SIG-M5 treated with dmso at 0.1 percent for 504 hours (cell line): ENCODE measurements at regions not wholly inside any gene's neighbourhood (a gene's known extent, or its start where the extent isn't known, plus 50 kb on each side); places are given as distances from the start of the nearest gene placed in this dataset.

Experiments used
- DNase-seq: peaks from one replicate; lab custom pipeline; 2025; ENCODE audit not compliant: unreplicated experiment; lab: John Stamatoyannopoulos, UW

GRCh38 chr3:4021162-4021561 lies 221.9 kb downstream of the LRRN1 start:
- peak; percentile 1 for DNase-seq

- DNase-seq = no peak
Measured at GRCh38 chr3:4029135-4029534, 229.9 kb downstream of the LRRN1 start.

- DNase-seq = no peak
Measured at GRCh38 chr3:4030624-4031023, 231.4 kb downstream of the LRRN1 start.

GRCh38 chr3:4033296-4033695 lies 234.1 kb downstream of the LRRN1 start:
- DNase-seq = no peak

GRCh38 chr3:4036046-4036445 lies 236.8 kb downstream of the LRRN1 start:
- DNase-seq = no peak

GRCh38 chr3:4038351-4038750 lies 239.1 kb downstream of the LRRN1 start:
- no peak for DNase-seq

- no peak for DNase-seq
Measured at GRCh38 chr3:4042070-4042469, 242.8 kb downstream of the LRRN1 start.

- no peak for DNase-seq
Measured at GRCh38 chr3:4042869-4043268, 243.6 kb downstream of the LRRN1 start.

- no peak for DNase-seq
Measured at GRCh38 chr3:4043867-4044575, 244.8 kb downstream of the LRRN1 start.

- DNase-seq = no peak
Measured at GRCh38 chr3:4044619-4045018, 245.4 kb downstream of the LRRN1 start.

- DNase-seq = no peak
Measured at GRCh38 chr3:4045756-4046155, 246.5 kb downstream of the LRRN1 start.

GRCh38 chr3:4047366-4047765 lies 248.1 kb downstream of the LRRN1 start:
- no peak for DNase-seq

- no peak for DNase-seq
Measured at GRCh38 chr3:4052706-4053105, 250.5 kb upstream of the SETMAR start.

- DNase-seq = no peak
Measured at GRCh38 chr3:4053975-4054374, 249.2 kb upstream of the SETMAR start.

- DNase-seq = no peak
Measured at GRCh38 chr3:4060064-4060463, 243.1 kb upstream of the SETMAR start.

GRCh38 chr3:4060603-4061002 lies 242.6 kb upstream of the SETMAR start:
- no peak for DNase-seq

- peak; percentile 4 for DNase-seq
Measured at GRCh38 chr3:4061195-4061594, 242.0 kb upstream of the SETMAR start.

GRCh38 chr3:4061783-4062360 lies 241.3 kb upstream of the SETMAR start:
- no peak for DNase-seq

GRCh38 chr3:4062621-4063020 lies 240.5 kb upstream of the SETMAR start:
- DNase-seq = no peak

GRCh38 chr3:4063916-4064574 lies 239.1 kb upstream of the SETMAR start:
- DNase-seq = no peak

GRCh38 chr3:4065085-4065484 lies 238.1 kb upstream of the SETMAR start:
- no peak for DNase-seq

GRCh38 chr3:4065554-4065953 lies 237.6 kb upstream of the SETMAR start:
- no peak for DNase-seq
